BLaER1 treated with 17β-estradiol and CSF1 and Interleukin-3, amounts not matched to agents 10 nM and 100 nM (cell line): ENCODE measurements at regions not wholly inside any gene's neighbourhood (a gene's known extent, or its start where the extent isn't known, plus 50 kb on each side); places are given as distances from the start of the nearest gene placed in this dataset.

Experiments used
- H3K27ac ChIP-seq, 11 experiments: shearing (Covaris generic); formaldehyde crosslinking; 2 replicates each; pipeline ENCODE4 v1.8.1; 2022
- H3K27me3 ChIP-seq, 11 experiments: shearing (Covaris generic); formaldehyde crosslinking; 2 replicates each; pipeline ENCODE4 v1.8.1; 2022
- H3K36me3 ChIP-seq, 11 experiments: shearing (Covaris generic); formaldehyde crosslinking; 2 replicates each; pipeline ENCODE4 v1.8.1; 2022
- H3K4me1 ChIP-seq, 10 experiments: shearing (Covaris generic); formaldehyde crosslinking; 2 replicates each; pipeline ENCODE4 v1.8.1; 2022
- H3K4me2 ChIP-seq, 11 experiments: shearing (Covaris generic); formaldehyde crosslinking; 2 replicates each; pipeline ENCODE4 v1.8.1; 2022
- H3K4me3 ChIP-seq, 10 experiments: shearing (Covaris generic); formaldehyde crosslinking; 2 replicates each; pipeline ENCODE4 v1.8.1; 2022
- H3K9ac ChIP-seq, 11 experiments: shearing (Covaris generic); formaldehyde crosslinking; 2 replicates each; pipeline ENCODE4 v1.8.1; 2022
- H3K9me3 ChIP-seq, 11 experiments: shearing (Covaris generic); formaldehyde crosslinking; replicated peaks in 1 of 11; 2 replicates each; pipeline ENCODE4 v1.8.1; 2022
- H4K20me1 ChIP-seq, 11 experiments: shearing (Covaris generic); formaldehyde crosslinking; 2 replicates each; pipeline ENCODE4 v1.8.1; 2022
- Cebpa-rat ChIP-seq, 11 experiments: shearing (Covaris generic); IDR thresholded peaks; 2 replicates each; pipeline ENCODE4 v1.8.1; 2022

DNA sequence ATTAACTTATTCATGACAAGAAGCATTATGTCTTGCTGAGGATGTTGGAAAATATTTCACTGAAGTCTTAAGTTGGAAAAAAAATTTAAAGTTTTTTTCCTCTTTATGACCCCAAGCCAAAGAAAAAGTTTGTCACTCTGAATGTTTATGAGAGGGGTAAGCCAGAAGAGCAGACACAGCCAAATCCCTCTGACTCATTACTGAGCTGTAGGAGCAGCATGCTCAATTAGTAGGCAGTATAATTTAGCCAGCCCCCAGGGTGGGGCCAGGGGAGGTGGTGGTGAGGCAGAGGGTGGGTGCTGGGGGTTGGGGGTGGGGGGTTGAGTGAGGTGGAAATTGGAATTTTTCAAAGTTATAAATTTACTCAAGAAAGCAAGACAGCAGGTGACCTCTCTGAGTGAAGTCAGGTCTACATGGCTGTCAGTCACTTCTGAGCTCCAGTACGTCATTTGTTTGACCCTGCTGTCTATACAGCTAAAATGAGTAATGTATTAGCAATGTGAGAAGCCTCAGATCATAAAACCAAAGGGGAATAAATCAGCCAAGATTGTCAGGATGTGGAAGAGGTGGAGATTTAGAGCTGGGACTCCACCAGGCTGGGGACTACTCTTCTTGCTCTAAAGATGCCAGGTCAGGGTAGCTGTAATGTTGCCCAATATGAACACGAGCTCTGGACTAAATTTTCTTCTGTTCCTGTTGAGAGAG lies 98.8 kb upstream of the NDP start:
- H3K4me1 ChIP-seq = no peaks in the 10 kb centered on the region
- no peaks in the 10 kb centered on the region for H3K27me3 ChIP-seq
- H3K4me3 ChIP-seq = no peak overlapping the region
- H3K4me2 ChIP-seq = no peak overlapping the region
- no peaks in the 10 kb centered on the region for H3K9me3 ChIP-seq
- no peak overlapping the region for H3K9ac ChIP-seq
- no peak overlapping the region for H3K27ac ChIP-seq
- no peaks in the 10 kb centered on the region for H4K20me1 ChIP-seq
- no peak for TF ChIP-seq Cebpa-rat (IDR thresholded peaks at IDR 0.05)
- H3K36me3 ChIP-seq = no peaks in the 10 kb centered on the region

DNA sequence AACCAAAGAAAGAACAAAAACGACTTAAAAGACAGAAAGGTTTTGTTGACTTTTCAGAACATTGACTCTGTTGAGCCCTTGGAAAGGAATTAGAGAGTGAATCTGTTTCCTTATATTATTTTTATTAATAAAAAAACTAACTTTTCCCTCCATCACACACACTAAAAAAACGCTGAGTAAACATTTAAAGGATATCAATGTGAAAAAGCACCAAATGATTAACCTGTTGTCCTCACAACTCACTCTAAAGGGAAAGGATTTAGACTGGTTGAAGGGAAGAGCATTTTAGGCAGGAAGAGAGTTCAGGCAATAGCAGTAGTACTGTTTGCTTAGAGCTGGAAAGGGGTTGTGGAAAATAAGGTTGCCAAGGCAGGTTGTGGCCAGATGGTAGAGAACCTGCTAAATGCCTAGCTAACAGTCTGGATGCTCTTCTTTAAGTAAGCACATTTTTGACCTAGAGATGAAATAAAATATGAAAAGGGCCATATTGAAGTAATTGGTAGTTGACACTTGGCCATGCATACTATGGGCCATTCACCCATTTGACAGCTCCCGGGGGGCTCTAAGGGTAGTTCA lies 98.0 kb upstream of the NDP start:
- H3K4me1 ChIP-seq = no peaks in the 10 kb centered on the region
- H3K36me3 ChIP-seq = no peaks in the 10 kb centered on the region
- no peaks in the 10 kb centered on the region for H4K20me1 ChIP-seq
- no peak for TF ChIP-seq Cebpa-rat (IDR thresholded peaks at IDR 0.05)
- H3K27ac ChIP-seq = no peak overlapping the region
- H3K9me3 ChIP-seq = peaks cover 0 to 8% (median 0%) of the 10 kb centered on the region in 11 experiments; a peak in 2 of 22 replicates
- H3K27me3 ChIP-seq = no peaks in the 10 kb centered on the region
- no peak overlapping the region for H3K4me3 ChIP-seq
- no peak overlapping the region for H3K9ac ChIP-seq
- no peak overlapping the region for H3K4me2 ChIP-seq

DNA sequence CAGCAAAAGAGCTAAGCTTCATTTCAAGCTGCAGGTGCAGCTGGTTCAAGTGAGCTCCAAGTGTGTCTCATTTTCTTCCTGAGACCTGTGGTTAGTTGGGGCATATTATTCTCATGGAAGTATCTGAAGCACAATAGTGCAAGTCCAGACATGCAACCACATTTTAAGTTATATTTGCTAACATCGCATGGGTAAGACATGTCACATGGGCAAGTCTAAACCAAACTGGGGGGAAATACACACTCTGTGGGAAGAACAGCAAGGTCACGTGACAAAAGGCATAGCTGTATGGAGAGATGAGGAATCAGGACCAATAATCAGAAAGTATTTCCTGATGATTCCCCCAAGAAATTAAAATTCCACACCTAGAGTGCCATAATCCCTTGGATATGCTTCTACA lies 94.9 kb upstream of the NDP start:
- H3K36me3 ChIP-seq = no peaks in the 10 kb centered on the region
- no peak for TF ChIP-seq Cebpa-rat (IDR thresholded peaks at IDR 0.05)
- H3K27ac ChIP-seq = no peak overlapping the region
- H3K4me1 ChIP-seq = no peaks in the 10 kb centered on the region
- H3K4me2 ChIP-seq = no peak overlapping the region
- no peaks in the 10 kb centered on the region for H4K20me1 ChIP-seq
- H3K27me3 ChIP-seq = no peaks in the 10 kb centered on the region
- no peak overlapping the region for H3K4me3 ChIP-seq
- H3K9me3 ChIP-seq = peaks cover 0 to 26% (median 0%) of the 10 kb centered on the region in 11 experiments; a peak in 2 of 22 replicates
- H3K9ac ChIP-seq = no peak overlapping the region

DNA sequence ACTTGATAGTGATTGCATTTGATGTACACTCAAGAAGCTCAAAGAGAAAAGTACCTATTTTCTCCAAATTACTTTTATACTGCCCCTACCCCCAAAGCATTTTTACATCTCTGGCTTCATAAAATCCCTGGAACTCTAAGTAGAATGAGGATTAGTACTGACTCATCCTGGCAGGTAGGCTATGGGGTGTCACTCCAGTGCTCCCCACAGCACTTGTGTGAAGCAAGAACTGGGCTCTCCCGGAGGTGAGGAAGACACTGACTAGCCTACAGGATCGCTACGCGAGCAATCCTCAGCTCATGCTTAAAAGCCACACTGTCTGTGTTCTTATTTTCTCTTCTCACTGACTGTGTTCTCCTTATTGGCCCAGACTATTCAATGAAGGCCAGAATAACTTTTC lies 90.4 kb upstream of the NDP start:
- no peaks in the 10 kb centered on the region for H3K27me3 ChIP-seq
- H3K4me2 ChIP-seq = no peak overlapping the region

DNA sequence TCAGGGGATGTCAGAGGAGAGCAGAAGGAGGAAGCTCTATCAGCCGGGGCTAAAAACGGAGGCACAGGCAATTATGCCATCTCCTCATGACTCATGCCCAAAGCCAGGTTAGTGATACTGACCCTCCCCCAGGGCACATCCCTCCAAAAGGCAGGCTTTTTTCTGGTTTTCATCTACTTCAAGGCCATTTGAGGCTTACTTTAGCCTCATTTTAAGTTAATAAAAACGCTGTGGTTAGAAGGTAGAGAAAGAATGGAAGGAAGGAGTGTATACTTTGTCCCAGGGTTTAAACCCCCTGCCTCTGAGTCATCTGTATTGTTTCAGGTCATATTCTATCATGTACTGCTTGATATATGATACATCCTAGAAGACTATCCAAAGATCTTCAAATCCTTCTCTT lies 89.7 kb upstream of the NDP start:
- no peaks in the 10 kb centered on the region for H4K20me1 ChIP-seq
- H3K36me3 ChIP-seq = no peaks in the 10 kb centered on the region
- H3K9ac ChIP-seq = no peak overlapping the region
- peak overlapping the region in 3 of 11 experiments; percentile 16 to 24 (median 16); a peak in 3 of 22 replicates for H3K4me2 ChIP-seq
- peaks cover 0 to 6% (median 0%) of the 10 kb centered on the region in 10 experiments; a peak in 5 of 20 replicates for H3K4me1 ChIP-seq
- H3K4me3 ChIP-seq = no peak overlapping the region
- H3K27ac ChIP-seq = no peak overlapping the region
- H3K27me3 ChIP-seq = no peaks in the 10 kb centered on the region
- TF ChIP-seq Cebpa-rat (IDR thresholded peaks at IDR 0.05) = no peak
- peaks cover 0 to 26% (median 0%) of the 10 kb centered on the region in 11 experiments; a peak in 2 of 22 replicates for H3K9me3 ChIP-seq

More for the DNA sequence above, 90.4 kb upstream of the NDP start:
- no peak overlapping the region for H3K27ac ChIP-seq
- H3K4me1 ChIP-seq = peaks cover 0 to 6% (median 0%) of the 10 kb centered on the region in 10 experiments; a peak in 5 of 20 replicates
- H3K36me3 ChIP-seq = no peaks in the 10 kb centered on the region
- peaks cover 0 to 26% (median 0%) of the 10 kb centered on the region in 11 experiments; a peak in 2 of 22 replicates for H3K9me3 ChIP-seq
- no peak for TF ChIP-seq Cebpa-rat (IDR thresholded peaks at IDR 0.05)
- no peak overlapping the region for H3K9ac ChIP-seq
- no peak overlapping the region for H3K4me3 ChIP-seq
- no peaks in the 10 kb centered on the region for H4K20me1 ChIP-seq

DNA sequence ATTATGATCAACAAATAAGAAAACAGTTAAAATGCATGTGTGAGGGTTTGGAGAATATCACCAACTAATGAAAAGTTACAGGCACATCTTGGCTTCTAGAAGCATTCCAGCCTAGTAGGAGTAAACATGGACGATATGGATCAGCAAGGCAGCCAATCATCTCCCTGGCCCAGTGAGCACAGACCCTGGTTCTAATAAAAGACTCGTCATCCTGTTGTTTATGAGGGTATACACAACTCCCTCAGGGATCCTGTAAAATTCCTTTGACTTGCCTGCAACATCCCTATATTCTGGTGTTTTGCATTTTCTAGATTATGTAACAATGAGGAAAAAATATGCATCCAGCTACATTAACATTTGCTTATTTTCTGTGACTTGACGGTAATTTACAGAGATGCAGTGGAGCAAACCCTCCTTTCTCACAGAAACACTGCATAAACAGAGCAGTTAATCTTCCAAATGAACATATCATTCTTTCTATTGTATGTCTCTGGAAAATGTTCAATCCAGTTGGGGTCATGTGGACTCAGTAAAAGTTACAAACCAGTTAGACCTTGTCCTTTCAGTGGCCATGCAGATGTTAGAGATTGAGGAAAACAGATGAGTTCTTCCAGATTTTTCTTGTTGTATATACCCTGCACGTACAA lies 88.9 kb upstream of the NDP start:
- no peak overlapping the region for H3K27ac ChIP-seq
- no peaks in the 10 kb centered on the region for H4K20me1 ChIP-seq
- TF ChIP-seq Cebpa-rat (IDR thresholded peaks at IDR 0.05) = no peak
- H3K4me3 ChIP-seq = no peak overlapping the region
- H3K9me3 ChIP-seq = peaks cover 0 to 26% (median 0%) of the 10 kb centered on the region in 11 experiments; a peak in 2 of 22 replicates
- H3K36me3 ChIP-seq = no peaks in the 10 kb centered on the region
- peaks cover 0 to 6% (median 0%) of the 10 kb centered on the region in 10 experiments; a peak in 5 of 20 replicates for H3K4me1 ChIP-seq
- peak overlapping the region in 1 of 11 experiments; percentile 16; a peak in 1 of 22 replicates for H3K4me2 ChIP-seq
- no peaks in the 10 kb centered on the region for H3K27me3 ChIP-seq
- H3K9ac ChIP-seq = no peak overlapping the region

DNA sequence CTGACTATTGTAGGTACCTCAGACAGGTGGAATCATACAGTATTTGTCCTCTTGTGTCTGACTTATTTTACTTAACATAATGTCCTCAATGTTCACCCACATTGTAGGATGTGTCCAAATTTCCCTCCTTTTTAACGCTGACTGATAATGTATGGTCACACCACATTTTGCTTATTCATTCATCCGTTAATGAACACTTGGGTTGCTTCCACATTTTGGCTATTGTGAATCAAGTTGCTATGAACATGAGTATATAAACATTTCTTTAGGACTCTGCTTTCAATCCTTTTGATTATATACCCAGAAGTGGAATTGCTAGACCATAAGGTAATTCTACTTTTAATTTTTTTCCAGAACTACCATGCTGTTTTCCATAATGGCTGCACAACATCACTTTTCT lies 87.0 kb upstream of the NDP start:
- no peaks in the 10 kb centered on the region for H3K36me3 ChIP-seq
- no peak for TF ChIP-seq Cebpa-rat (IDR thresholded peaks at IDR 0.05)
- no peaks in the 10 kb centered on the region for H3K27me3 ChIP-seq
- H3K9me3 ChIP-seq = peaks cover 0 to 13% (median 0%) of the 10 kb centered on the region in 11 experiments; a peak in 1 of 22 replicates
- H4K20me1 ChIP-seq = no peaks in the 10 kb centered on the region
- H3K4me3 ChIP-seq = no peak overlapping the region
- no peak overlapping the region for H3K4me2 ChIP-seq
- H3K27ac ChIP-seq = no peak overlapping the region
- no peak overlapping the region for H3K9ac ChIP-seq
- H3K4me1 ChIP-seq = peaks cover 0 to 6% (median 0%) of the 10 kb centered on the region in 10 experiments; a peak in 5 of 20 replicates

DNA sequence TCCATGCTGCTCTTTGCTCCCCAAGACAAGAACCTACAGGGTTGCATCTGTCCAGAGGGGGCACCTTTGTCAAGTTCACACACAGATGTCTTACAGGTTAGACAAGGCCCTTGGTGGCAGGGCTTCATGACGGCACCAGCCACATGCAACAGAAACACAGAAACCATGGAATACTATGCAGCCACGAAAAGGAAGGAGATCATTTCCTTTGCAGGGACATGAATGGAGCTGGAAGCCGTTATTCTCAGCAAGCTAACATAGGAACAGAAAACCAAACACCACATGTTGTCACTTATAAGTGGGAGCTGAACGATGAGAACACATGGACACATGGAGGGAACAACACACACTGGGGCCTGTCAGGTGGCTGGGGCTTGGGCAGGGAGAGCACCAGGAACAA lies 85.1 kb upstream of the NDP start:
- Histone ChIP-seq H3K27ac (no peak overlapping the region), H3K4me3 (no peak overlapping the region), H3K9ac (no peak overlapping the region), H3K36me3 (no peaks in the 10 kb centered on the region), H3K4me1 (peaks cover 0 to 6% (median 0%) of the 10 kb centered on the region in 10 experiments; a peak in 5 of 20 replicates), H4K20me1 (no peaks in the 10 kb centered on the region), H3K4me2 (no peak overlapping the region), H3K9me3 (0 out of 22 replicates have a peak, but pooled peaks cover 0 to 3% (median 0%) of the 10 kb centered on the region in 11 experiments), H3K27me3 (no peaks in the 10 kb centered on the region)
- TF ChIP-seq Cebpa-rat (IDR thresholded peaks at IDR 0.05) = no peak

DNA sequence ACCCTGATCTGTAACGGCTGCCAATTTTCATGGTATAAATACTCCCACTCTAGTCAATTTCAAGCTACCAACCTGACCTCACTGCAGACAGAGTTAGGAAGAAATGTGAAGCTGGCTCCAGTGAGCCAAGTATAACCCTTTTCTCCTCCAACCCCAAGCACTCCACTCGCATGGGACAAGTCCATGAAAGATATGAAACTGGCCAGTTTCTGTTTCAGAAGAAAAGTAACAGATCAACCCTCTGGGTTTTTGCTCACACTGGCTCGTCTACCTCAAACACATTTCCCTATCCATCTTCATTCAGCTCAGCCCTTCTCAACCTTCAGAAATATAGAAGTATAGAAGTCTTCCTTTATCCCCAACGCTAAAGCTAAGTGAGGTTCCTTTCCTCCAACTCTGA lies 82.4 kb upstream of the NDP start:
- Histone ChIP-seq H3K36me3 (no peaks in the 10 kb centered on the region), H4K20me1 (no peaks in the 10 kb centered on the region), H3K9ac (no peak overlapping the region), H3K4me1 (no peaks in the 10 kb centered on the region), H3K4me2 (no peak overlapping the region), H3K27ac (no peak overlapping the region), H3K27me3 (no peaks in the 10 kb centered on the region), H3K9me3 (peaks cover 0 to 7% (median 0%) of the 10 kb centered on the region in 11 experiments; a peak in 3 of 22 replicates), H3K4me3 (no peak overlapping the region)
- no peak for TF ChIP-seq Cebpa-rat (IDR thresholded peaks at IDR 0.05)
